GM18870 (cell line): ENCODE measurements at regions not wholly inside any gene's neighbourhood (a gene's known extent, or its start where the extent isn't known, plus 50 kb on each side); places are given as distances from the start of the nearest gene placed in this dataset.
"Not testable (repeated sequence)": the region's sequence is repeated elsewhere in the genome, so short reads cannot be mapped to it uniquely, and the experiment has no call there.

Source experiments
- ATAC-seq: cut with Tn5 transposase; IDR thresholded peaks from one replicate; pipeline ENCODE4 v1.9.1; 2021; ENCODE audit warnings: moderate library complexity; ENCODE audit not compliant: unreplicated experiment

- ATAC-seq, result no peak
These were observed 1787.7 kb downstream of the EFNA5 start for GRCh38 chr5:105882956-105883481.

- no peak for ATAC-seq
These were observed 1792.3 kb downstream of the EFNA5 start for GRCh38 chr5:105878402-105878801.

DNA sequence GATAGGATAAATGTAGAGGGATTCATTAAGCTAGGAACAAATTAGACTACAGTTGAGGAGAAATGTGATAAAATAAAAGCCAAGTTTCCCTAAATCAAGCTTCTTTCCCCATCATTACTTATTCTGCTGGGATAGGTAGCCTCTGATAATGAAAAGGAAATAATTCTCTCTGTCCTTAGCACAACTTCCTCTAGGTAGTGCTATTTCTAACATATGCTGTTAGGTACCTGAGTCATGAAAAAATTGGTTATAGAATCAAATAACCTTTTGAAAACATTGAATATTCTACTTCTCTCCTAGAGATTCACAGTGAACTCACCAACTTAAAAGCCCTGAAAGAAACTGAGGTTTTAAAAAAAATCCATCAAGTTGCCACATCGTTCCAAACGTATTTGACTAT, 1793.1 kb downstream of the EFNA5 start:
- no peak for ATAC-seq

DNA sequence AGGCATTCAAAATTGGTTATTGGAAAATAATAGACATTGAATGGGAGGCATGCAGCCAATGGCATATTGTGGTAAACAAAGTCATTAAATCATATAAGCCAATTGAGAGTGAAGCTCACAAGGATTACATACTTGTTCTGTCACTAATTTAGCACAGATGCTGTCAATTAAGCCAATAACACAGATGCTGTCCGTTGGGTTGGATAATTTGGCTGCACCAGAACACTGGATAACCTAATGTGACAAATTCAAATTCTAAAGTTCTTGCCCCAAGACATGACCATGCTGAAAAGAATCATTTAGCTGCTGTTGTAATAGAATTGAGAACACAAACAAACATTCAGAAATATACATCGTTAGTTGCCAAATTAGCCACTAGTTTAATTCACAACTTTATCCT, 1796.4 kb downstream of the EFNA5 start:
- ATAC-seq, result no peak

GRCh38 chr5:105872569-105873270, 1798.0 kb downstream of the EFNA5 start:
- ATAC-seq, result no peak

DNA sequence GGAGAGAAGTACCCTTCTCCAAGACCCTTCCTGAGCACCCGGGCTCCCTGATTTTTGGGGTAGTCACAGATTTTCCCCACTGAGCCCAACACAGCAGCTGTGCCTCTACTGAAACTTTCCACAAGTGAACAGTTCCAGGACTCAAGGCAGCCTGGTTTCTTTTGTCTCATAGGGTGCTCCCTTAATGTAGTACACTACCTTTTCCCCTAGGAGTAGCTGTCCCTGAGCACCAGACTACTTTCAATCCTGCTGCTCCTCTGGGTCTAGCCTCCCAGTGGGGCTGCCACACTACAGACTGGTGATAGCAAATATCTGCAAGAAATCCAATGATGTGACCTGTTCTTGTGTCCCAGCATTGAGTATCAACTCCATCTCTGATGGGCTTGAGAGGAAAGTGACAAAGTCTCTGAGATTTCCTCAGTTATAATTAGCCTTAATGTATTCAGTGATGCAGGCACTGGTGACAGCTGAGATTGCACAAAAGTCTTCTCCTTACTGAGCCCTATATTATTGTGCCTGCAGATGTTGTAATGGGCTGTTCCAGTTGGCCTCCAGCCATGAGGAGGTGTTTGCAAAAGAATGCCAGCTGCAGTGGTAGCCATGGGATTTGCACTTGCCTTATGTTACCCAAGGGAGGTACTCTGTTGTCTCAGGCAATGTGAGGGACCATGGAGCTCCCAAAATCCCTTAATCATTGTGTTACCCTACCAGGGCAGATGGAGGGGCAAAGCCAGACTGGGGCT, 1802.5 kb downstream of the EFNA5 start:
- ATAC-seq, result no peak

DNA sequence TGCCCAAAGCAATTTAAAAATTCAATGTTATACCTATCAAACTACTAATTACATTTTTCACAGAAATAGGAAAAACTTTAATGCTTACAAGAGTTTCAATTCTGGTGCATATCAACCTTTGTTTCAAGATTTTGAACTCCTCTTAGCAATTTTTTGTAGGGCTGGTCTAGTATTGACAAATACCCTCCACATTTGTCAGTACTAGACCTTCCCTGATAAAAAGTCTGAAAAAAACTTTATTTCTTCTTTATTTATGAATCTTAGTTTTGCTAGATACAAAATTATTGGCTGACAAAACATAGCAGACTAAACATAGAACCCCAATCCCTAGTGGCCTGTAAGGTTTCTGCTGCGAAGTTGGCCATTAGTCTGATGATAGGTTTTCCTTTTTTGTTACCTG, 1804.9 kb downstream of the EFNA5 start:
- no peak for ATAC-seq

DNA sequence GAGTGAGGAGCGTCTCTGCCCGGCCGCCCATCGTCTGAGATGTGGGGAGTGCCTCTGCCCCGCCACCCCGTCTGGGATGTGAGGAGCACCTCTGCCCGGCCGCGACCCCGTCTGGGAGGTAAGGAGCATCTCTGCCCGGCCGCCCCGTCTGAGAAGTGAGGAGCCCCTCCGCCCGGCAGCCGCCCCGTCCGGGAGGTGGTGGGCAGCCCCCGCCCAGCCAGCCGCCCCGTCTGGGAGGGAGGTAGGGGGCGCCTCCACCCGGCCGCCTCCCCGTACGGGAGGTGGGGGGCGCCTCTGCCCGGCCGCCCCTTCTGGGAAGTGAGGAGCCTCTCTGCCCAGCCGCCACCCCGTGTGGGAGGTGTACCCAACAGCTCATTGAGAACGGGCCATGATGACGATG, 1811.4 kb downstream of the EFNA5 start:
- ATAC-seq, result not testable (repeated sequence)

- ATAC-seq, result no peak
These were observed 1821.0 kb downstream of the EFNA5 start for GRCh38 chr5:105849701-105850100.

DNA sequence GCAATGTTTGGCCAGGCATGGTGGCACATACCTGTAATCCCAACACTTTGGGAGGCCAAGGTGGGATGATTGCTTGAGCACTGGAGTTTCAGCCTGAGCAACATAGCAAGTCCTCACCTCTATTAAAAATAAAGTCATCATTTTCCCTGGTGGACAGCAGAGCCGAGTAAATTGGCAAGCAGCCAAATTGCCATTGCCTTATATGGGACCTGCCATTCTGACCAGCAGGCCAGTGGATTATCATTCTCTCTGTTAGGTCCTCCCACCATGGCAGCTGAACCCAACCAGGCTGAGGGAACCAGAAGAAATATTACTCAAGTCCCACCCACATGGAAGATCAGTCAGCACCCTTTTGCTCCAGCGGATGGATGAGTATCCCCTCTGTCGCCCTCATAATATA, 1829.9 kb downstream of the EFNA5 start:
- ATAC-seq, result no peak

DNA sequence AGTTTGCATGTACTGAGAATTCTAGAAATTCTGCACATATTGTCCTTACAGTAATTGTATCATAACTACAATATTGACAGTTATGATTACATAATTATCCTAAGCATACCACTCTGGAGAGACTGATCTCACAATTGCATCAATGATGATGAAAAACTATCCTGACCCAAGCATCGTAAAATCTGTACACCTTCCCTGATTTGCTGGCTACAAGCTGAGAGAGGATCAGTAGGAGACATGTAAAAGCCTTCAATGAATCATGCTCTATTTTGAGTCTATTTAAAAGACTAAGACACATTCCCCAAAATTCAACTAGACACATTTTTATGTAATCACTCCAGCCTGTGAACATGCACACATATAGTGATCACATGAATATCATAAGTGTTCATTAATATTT, 1833.8 kb downstream of the EFNA5 start:
- no peak for ATAC-seq

- no peak for ATAC-seq
These were observed 1834.5 kb downstream of the EFNA5 start for GRCh38 chr5:105836268-105836667.

DNA sequence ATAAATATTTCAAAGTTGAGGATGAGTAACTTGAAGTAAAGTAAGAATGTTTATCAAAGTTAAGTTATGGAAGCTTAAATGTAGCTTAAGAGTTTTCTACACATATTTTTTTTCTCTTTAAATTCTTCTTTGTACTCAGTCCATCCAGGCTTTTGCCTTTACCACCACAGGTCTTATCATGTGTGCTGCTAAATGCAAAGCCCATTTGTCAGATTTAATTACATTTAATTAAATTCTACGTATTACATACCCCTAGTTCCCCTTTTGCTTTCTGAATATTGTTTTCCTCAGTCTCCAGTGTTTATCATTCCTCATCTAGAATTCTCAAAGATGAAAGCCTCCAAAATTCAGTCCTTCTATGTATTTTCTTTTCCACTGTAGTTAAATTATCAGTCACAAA, 1841.9 kb downstream of the EFNA5 start:
- ATAC-seq, result no peak

DNA sequence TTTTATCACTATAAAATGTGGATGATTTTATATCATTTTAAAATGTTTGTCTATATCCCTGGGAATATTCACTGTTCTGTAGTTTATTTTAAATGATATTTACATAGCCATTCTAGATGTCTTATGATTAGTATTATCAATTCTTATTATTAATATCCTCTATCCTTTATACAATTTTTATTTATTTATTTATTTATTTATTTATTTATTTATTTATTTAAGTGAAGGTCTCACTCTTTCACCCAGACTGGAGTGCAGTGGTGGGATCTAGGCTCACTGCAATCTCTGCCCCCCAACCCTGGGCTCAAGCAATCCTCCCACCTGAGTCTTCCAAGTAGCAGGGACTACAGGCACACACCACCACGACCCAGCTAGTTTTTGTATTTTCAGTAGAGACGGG, 1848.9 kb downstream of the EFNA5 start:
- no peak for ATAC-seq

- ATAC-seq, result no peak
These were observed 1852.8 kb downstream of the EFNA5 start for GRCh38 chr5:105817914-105818313.

GRCh38 chr5:105817416-105817815, 1853.3 kb downstream of the EFNA5 start:
- ATAC-seq, result no peak

- no peak for ATAC-seq
These were observed 1853.8 kb downstream of the EFNA5 start for GRCh38 chr5:105816961-105817360.

- no peak for ATAC-seq
These were observed 1858.4 kb downstream of the EFNA5 start for GRCh38 chr5:105812304-105812703.

GRCh38 chr5:105807951-105808350, 1862.8 kb downstream of the EFNA5 start:
- ATAC-seq, result no peak

GRCh38 chr5:105807290-105807689, 1863.4 kb downstream of the EFNA5 start:
- no peak for ATAC-seq

GRCh38 chr5:105806596-105806995, 1864.1 kb downstream of the EFNA5 start:
- no peak for ATAC-seq

DNA sequence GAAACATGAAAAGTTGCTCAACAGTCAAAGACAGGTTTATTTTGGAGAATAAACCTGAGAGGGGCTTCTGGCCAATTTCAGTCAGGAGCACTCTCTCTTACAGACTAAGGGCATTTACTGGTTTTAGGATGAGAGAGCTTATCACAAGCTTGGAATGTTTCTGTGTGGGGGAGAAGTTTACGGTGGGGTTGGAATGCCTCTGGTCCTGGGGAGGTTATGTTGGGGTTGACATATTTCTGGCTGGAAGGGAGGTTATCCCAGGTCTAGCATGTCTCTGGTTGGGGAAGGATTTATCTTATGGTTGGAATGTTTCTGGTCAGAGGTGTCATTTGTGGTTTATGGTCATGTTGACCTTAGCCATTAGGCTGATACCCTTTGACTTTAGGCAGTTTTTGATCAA, 1867.3 kb downstream of the EFNA5 start:
- ATAC-seq, result no peak
